Kidney (tissue), 13 donors: ENCODE measurements at regions not wholly inside any gene's neighbourhood (a gene's known extent, or its start where the extent isn't known, plus 50 kb on each side); places are given as distances from the start of the nearest gene placed in this dataset.
A peak's percentile ranks its signal among the peaks of the same experiment; 100 is the strongest.

ENCODE experiments used
- DNase-seq, 5 donors: peaks; one replicate each; pipeline ENCODE4 v3.0.0-alpha.2; 2013 to 2020
- FAIRE-seq: peaks from 2 replicates; lab custom pipeline; 2012; peaks lifted over from hg19 to GRCh38; lab: Jason Lieb, UNC
- H3K27ac ChIP-seq, 2 donors: one replicate each; pipeline ENCODE4 v1.7.0; 2013; ENCODE audit warnings: low read depth in 2 of 2, low read length in 2 of 2, inconsistent platforms in 1 of 2
- H3K27me3 ChIP-seq: one replicate; pipeline ENCODE4 v1.7.1; 2013; ENCODE audit warnings: low read length, inconsistent platforms; ENCODE audit not compliant: control insufficient read depth, insufficient read depth
- H3K36me3 ChIP-seq, 3 donors: one replicate each; pipeline versions ENCODE4 v1.7.0 to v1.7.1; 2013; ENCODE audit warnings: low read length in 3 of 3, control low read depth in 1 of 3, inconsistent platforms in 1 of 3; ENCODE audit not compliant: insufficient read depth in 3 of 3, control insufficient read depth in 2 of 3
- H3K4me1 ChIP-seq, 3 donors: one replicate each; pipeline versions ENCODE4 v1.7.0 to v1.7.1; 2013; ENCODE audit warnings: low read length in 3 of 3, inconsistent platforms in 1 of 3, low read depth in 1 of 3; ENCODE audit not compliant: control insufficient read depth in 2 of 3, insufficient read depth in 2 of 3
- H3K4me3 ChIP-seq, 3 donors: one replicate each; pipeline versions ENCODE4 v1.7.0 to v1.8.1; 2013; ENCODE audit warnings: low read length in 3 of 3, control low read depth in 1 of 3, inconsistent platforms in 1 of 3
- H3K9ac ChIP-seq, 3 donors: one replicate each; pipeline versions ENCODE4 v1.7.0 to v1.7.1; 2013; ENCODE audit warnings: low read length in 3 of 3, control low read depth in 1 of 3, inconsistent platforms in 1 of 3
- H3K9me3 ChIP-seq, 3 donors: one replicate each; pipeline versions ENCODE4 v1.7.0 to v1.7.1; 2013; ENCODE audit warnings: low read length in 3 of 3, control low read depth in 1 of 3, inconsistent platforms in 1 of 3; ENCODE audit not compliant: control insufficient read depth in 2 of 3, insufficient read depth in 1 of 3
- intact Hi-C: fragments of 100-400 bp; cut with DNase I; formaldehyde crosslinking; loops from one replicate; pipeline ENCODE4 v1.11.1; 2022
- TF ChIP-seq, protein P1 (sequence below): IDR thresholded peaks from 3 replicates; pipeline ENCODE4 v1.5.1; 2012; ENCODE audit warnings: mild to moderate bottlenecking, moderate library complexity, borderline replicate concordance; ENCODE audit not compliant: insufficient read depth; ENCODE audit errors: extremely low read depth
- donor health status: control.
- donor health status: control.
- donor health status: control.
- donor health status: control.
- donor health status: control.
- donor health status: DM: yes; HTN: yes; CAD: no.
- donor health status: Normal renal cell carcinoma (clear cell type).

DNA sequence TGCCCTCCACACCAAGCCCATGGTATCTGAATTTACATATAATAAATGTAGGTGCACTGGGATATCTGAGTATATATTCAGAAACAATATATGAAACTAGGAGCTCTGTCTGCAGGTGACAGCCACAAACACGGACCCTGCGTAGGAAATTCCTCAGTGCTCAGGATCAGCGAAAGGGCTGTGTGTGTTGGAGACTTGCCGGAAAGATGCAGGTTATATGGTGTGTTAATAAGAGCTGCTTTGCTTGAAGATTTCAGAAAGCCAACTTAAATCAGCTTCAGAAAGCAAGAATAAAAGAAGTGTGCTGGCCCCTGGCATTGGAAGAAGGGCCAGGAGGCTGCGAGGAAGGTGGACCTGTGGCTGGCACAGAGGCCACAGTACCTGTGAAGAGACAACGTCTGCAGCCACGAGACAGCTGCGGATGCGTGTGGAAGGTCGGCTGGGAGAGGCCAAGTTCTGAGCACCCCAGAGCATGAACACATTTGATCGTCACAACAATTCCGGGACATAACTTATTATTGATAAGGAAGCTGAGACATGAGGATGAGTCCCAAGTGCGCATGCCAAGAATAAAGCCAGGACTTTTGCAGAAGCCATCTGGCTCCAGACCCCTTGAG lies 183.2 kb downstream of the DLL1 start:
- no peak for FAIRE-seq
- intact Hi-C loops, result no loop called here
- TF ChIP-seq, protein P1, sequence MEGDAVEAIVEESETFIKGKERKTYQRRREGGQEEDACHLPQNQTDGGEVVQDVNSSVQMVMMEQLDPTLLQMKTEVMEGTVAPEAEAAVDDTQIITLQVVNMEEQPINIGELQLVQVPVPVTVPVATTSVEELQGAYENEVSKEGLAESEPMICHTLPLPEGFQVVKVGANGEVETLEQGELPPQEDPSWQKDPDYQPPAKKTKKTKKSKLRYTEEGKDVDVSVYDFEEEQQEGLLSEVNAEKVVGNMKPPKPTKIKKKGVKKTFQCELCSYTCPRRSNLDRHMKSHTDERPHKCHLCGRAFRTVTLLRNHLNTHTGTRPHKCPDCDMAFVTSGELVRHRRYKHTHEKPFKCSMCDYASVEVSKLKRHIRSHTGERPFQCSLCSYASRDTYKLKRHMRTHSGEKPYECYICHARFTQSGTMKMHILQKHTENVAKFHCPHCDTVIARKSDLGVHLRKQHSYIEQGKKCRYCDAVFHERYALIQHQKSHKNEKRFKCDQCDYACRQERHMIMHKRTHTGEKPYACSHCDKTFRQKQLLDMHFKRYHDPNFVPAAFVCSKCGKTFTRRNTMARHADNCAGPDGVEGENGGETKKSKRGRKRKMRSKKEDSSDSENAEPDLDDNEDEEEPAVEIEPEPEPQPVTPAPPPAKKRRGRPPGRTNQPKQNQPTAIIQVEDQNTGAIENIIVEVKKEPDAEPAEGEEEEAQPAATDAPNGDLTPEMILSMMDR, result no peak

DNA sequence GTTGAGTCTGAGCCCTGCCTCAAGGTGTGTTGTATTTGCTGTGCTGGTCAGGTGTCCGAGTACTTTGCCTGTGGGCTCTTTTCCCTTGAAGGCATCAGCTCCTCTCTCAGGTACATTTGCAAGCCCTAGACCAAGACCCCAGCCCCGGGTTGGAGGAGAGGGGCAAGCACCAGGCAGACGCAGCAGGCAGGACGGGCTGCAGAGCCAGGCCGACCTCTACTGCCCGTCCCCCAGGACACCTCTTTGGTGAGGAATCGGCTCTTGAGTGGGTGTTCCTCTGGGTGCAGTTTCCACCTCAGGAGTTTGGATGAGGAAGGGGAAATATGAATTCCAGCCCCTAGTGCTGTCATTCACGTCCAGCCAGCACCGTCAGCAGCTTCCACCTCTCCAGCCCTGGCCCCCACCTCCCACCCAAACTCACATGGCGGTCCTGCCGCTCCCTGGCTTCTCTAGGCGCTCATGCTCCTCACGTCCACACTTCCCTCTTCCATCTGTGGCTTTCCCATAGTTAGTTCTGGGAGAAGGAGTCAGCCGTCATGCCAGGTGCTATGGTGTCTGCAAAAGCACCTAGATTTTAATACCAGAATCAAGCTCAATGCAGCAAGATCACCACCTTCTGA lies 183.9 kb downstream of the DLL1 start:
- no peak overlapping the region for H3K4me3 ChIP-seq
- H3K9ac ChIP-seq, result no peak overlapping the region
- no peaks in the 10 kb centered on the region for H3K27me3 ChIP-seq
- no peak overlapping the region for H3K27ac ChIP-seq
- no peaks in the 10 kb centered on the region for H3K4me1 ChIP-seq
- FAIRE-seq (no peak), DNase-seq (peak in 3 of 5 donors; percentile 5 to 52 (median 27))
- no peaks in the 10 kb centered on the region for H3K36me3 ChIP-seq
- H3K9me3 ChIP-seq, result no peaks in the 10 kb centered on the region
- TF ChIP-seq, protein P1, result no peak
- intact Hi-C loops, result no loop called here

More for the DNA sequence above, 183.2 kb downstream of the DLL1 start:
- no peak overlapping the region for H3K4me3 ChIP-seq
- no peaks in the 10 kb centered on the region for H3K9me3 ChIP-seq
- no peak overlapping the region for H3K9ac ChIP-seq
- H3K27ac ChIP-seq, result no peak overlapping the region
- DNase-seq, result peak in 3 of 5 donors; percentile 3 to 39 (median 18)
- no peaks in the 10 kb centered on the region for H3K4me1 ChIP-seq
- no peaks in the 10 kb centered on the region for H3K36me3 ChIP-seq
- H3K27me3 ChIP-seq, result no peaks in the 10 kb centered on the region

- Histone ChIP-seq H3K4me3 (no peak overlapping the region), H3K36me3 (no peaks in the 10 kb centered on the region), H3K9me3 (no peaks in the 10 kb centered on the region), H3K27ac (no peak overlapping the region), H3K4me1 (no peaks in the 10 kb centered on the region), H3K9ac (no peak overlapping the region), H3K27me3 (no peaks in the 10 kb centered on the region)
- TF ChIP-seq, protein P1, result no peak
- peak in 3 of 5 donors; percentile 4 to 43 (median 21) for DNase-seq
- intact Hi-C loops, result no loop called here
- FAIRE-seq, result no peak
These were observed 188.0 kb downstream of the DLL1 start for GRCh38 chr6:170102582-170103481.
